Activated effector memory CD4-positive, alpha-beta T cell treated with Interleukin-2 at 50 U/mL for 16 hours (primary cell): ENCODE measurements at regions not wholly inside any gene's neighbourhood (a gene's known extent, or its start where the extent isn't known, plus 50 kb on each side); places are given as distances from the start of the nearest gene placed in this dataset.

Experiments used
- DNase-seq: peaks from one replicate; pipeline ENCODE4 v3.0.0-alpha.2; 2020

DNA sequence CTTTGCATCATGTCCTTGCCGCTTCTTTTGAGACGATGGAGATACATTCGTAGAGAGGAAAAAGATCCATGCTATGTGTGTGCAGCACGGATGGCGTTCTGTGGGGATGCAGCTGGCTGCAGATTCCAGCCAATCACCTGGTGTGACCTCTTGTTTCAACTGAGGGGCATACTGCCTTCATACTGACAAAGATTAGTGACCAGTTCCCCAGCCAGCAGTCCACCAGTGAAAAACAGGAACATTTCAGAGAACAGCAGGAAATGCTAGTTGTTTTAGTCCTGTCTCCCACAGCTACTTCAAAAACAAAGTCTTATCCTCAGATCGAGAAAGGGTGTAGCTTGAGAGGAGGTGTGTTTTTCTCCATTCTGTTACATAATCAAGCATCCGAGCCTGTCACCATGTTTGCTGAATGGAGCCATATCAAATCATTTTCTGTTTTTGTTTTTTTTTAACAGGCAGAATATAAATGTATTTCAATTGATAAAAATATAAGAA is 255.7 kb upstream of the FMN2 start:
- DNase-seq: no peak

- DNase-seq: no peak
Measured at GRCh38 chr1:239840336-239840735, 251.3 kb upstream of the FMN2 start.

DNA sequence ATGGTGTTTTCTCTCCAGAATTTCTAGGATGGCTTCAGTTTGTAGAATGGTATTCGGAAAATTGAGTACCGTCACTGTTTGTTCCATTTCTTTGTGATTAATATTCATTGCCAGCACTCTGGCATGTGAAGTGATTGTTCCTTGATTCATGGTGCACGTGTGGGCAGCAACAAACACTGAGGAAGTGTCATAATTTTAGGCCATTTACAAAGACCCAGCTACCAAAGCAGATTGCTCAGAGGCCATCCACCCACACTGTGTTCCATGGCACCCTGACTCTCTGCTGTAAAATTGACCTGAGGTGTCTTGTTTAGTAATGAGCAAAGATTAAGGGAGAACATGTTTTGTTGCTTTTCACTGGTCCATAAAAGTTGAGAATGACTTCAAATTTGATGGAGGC is 250.9 kb upstream of the FMN2 start:
- DNase-seq: no peak

DNA sequence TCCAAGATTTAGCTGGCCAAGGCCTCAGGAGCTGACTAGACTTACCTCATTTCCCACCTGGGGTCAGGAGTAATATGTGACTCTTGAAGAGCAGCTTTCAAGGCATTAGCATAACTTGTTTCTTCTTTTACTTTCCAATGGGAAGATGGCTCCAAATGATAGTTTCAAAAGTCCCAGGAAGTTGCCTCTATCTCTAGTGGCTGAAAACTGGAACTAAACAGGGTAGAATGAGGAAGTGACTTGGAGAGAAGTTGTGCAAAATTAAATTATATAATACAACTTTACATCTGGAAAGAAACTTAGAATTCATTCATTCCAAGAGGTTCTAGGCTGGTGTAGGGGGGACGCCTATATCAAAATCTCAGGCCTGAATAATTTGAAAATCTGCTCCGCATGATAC is 250.1 kb upstream of the FMN2 start:
- DNase-seq: no peak

DNA sequence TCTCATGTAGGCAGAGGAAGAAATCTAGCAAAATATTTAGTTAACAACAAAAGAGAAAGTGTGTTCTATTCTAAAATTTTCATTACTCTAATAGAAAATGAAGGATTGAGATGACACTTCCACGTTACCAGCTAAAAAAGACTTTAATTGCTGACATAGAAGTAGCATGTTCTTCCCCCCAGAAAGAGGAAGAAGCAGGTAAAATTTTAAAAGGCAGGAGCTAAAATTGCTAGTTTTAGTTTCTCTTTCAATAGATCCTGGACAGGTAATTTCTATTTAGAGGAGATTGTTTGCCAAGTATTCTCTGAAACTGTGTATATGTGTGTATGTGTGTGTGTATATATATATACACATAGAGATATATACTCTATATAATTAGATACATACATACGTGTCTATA is 248.1 kb upstream of the FMN2 start:
- DNase-seq: no peak

GRCh38 chr1:239844833-239845232 is 246.8 kb upstream of the FMN2 start:
- DNase-seq: no peak

- DNase-seq: no peak
Measured at GRCh38 chr1:239854922-239855321, 236.8 kb upstream of the FMN2 start.

GRCh38 chr1:239856067-239856466 is 235.6 kb upstream of the FMN2 start:
- DNase-seq: no peak

GRCh38 chr1:239856924-239857323 is 234.8 kb upstream of the FMN2 start:
- no peak for DNase-seq

DNA sequence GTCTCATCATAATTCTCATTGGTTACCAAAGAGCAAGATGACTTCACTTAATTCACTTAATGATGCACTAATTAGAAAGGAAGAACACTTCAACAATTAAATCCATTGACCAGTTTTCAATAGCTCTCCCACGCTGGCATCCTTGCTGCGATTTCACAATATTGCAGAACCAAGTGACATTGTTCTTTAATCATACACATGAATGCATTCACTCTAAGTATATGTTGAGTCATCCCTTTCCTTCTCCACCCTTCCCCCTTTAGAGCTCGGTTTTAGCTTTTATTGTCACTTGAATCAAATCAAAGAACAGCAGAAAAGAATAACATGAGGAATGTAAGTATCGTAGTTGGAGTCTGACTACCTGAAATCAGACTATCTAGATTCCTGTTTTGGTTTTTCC is 233.6 kb upstream of the FMN2 start:
- DNase-seq: no peak

- no peak for DNase-seq
Measured at GRCh38 chr1:239858529-239858928, 233.2 kb upstream of the FMN2 start.

DNA sequence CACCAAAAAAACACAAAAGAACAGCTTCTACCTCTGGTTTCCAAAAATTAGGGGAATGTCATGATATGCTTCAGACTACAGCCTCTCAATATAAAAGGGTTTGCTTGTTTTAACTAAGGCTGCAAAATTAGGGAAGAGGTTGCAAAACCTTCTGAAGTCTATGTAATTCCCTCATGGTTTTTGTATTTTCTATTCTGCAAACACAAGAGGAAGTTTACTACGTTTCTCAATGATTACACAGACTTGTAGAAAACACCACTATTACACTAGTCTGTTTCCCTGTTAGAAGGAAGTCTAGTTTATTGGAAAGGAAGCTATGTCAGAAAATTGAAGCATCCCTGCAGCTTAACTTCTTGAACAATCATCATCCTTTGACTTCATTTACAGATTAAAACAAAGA is 229.7 kb upstream of the FMN2 start:
- DNase-seq: no peak

DNA sequence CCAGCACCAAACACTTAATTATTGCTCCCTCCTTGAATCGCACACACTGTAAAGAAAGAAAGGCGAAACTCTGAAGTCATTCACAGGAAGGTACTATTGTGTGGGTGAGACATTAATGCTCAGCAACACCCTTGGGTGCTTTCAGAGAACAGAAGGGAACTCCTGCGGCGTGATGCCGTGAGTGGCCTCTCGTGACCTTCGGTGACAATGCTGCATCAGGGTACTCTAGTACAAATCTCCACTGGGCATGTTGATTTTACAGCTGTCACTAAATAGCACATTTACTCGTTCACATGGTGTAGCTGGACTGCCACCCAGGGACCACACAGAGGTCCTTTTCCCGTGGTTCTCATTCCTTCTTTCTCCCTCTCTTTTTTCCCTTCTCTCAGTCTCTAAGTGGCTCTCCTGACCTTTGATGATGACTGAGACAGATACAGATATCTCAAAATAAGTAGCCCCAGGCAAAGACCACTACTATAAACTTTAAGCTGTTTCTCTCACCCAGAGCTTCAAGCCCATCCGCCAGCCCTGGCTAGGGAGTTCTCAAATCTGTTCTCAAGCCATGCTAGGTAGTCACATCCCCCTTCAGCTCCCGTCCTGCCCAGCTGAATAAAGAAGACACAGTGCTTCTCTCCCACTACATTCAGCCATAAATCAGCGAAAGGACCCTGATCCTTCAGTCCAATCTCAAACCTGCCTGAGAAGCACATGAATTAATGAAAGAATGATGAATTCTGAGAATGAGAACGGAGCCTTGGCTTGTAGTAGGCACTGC is 223.4 kb upstream of the FMN2 start:
- DNase-seq: no peak

- no peak for DNase-seq
Measured at GRCh38 chr1:239870194-239870593, 221.5 kb upstream of the FMN2 start.

DNA sequence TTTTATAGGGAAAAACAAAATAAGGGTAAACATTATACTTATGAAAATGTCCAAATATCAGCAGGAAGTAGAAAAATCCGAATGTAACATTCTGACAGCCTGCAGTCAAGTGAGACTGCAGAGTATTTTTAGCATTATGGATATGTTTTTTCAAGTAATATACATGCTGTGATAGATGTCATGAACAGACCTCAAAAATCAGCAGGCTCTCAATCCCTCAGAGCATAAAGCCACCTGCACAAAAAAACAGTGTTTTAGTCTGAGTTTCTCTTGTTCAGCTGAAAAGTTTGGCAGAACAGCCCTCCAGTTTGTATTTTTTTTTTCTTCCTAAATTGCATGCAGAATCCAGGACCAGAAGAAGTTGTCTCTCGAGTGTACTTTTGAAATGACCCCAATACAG is 219.1 kb upstream of the FMN2 start:
- DNase-seq: no peak

DNA sequence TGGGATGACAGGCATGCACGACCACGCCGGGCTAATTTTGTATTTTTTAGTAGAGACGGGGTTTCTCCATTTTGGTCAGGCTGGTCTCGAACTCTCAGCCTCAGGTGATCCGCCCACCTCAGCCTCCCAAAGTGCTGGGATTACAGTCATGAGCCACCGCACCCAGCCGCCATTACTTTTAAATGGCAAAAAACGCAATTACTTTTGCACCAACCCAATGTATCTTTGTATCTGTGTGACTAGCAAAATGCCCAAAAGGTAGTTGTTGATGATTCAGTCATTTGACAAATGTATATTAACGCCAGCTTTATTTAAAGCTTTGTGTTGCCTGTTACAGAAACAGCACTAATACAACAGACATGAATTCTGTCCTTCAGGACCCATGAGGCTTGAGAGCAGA is 216.9 kb upstream of the FMN2 start:
- no peak for DNase-seq

DNA sequence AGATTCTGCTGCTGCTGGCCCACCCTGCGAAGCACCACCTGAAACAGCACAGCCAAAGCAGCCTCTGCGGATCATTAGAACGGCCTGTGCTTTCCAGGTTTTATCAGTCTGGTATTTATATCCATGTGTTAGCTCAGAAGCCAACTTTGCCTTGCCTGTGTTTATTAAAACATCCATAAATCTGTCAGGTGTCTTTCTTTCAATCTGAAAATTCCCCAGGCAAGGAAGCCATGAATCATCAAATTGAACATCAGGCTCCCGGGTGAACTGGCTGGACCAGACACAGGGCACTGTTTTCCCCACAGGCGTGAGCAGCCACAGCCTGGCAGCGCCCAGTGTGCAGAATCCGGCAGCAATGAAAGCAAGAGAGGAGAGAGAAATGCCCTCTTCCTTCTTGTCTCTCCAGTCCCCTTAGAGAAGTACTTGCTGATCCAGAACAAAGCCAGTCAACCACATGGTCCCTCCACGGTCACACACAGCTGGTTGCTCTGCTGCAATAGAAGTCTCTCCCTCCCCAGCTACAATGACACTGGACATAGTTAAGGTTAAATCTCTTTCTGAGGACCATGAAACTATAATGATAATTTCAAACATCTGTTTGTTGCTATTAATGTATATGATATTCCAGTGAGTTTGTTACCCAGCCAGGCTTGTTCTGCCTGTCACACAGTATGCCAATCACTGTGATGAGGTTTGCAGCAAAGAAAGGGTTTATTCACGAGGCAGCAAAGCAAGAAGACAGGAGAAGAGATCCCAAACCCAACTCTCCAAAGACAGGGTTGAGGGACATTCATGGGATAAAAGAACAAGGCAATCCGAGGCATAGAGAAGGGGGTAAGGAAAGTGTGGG is 212.1 kb upstream of the FMN2 start:
- no peak for DNase-seq

GRCh38 chr1:239882967-239883366 is 208.7 kb upstream of the FMN2 start:
- no peak for DNase-seq

DNA sequence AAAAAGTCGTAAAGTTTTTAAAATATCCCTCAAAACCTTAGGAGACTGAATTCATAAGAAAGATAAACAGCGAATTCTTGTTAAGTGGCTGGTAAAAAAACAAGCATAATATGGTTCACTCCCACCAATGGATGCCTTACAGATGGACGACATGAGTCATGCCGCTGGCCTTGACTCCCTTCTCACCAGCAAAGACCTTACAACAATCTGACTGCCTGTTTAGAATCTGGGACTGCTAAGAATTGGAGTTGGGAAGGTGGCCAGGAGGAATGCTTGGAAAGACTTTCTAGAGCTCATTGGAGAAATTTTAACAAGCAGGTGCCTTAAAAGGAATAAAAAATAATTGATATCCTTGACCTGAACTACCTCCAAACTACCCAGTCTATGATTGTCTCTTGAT is 206.9 kb upstream of the FMN2 start:
- no peak for DNase-seq

DNA sequence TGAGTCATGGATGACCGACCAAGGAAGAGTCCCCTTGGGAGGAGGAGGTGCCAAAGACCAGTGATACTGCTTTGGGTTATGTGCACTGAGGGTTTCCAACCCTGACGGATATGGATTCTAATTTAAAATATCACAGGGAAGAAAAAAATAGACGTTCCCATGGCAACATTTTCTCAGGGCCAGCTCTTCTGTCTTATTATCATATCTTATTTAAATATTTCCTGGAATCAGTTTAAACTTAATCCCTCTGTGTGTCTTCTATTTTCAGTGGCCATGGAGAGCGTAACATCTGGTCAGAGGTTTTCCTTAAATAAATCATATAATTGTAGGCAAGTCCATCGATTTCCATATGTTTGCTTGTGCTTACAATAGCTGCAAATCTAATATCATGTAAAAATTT is 205.4 kb upstream of the FMN2 start:
- DNase-seq: no peak

DNA sequence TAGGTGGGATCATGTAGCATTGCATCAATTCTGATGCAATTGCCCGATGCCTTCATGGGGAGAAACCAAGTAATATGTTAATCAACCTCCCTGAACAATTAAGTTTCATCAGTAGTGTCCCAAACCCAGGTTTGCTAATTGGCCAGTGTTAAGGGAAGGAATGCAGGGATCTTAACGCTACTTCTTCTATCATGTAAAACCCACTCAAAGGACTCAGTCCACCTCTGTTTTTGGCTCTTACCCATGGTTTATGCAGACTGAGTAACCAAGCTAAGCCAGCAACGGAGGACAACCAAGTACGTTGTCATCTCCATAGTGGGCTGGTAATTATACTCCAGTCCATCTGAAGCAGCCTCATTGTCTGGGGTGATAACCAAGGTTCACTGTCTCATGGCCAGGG is 203.0 kb upstream of the FMN2 start:
- DNase-seq: no peak

DNA sequence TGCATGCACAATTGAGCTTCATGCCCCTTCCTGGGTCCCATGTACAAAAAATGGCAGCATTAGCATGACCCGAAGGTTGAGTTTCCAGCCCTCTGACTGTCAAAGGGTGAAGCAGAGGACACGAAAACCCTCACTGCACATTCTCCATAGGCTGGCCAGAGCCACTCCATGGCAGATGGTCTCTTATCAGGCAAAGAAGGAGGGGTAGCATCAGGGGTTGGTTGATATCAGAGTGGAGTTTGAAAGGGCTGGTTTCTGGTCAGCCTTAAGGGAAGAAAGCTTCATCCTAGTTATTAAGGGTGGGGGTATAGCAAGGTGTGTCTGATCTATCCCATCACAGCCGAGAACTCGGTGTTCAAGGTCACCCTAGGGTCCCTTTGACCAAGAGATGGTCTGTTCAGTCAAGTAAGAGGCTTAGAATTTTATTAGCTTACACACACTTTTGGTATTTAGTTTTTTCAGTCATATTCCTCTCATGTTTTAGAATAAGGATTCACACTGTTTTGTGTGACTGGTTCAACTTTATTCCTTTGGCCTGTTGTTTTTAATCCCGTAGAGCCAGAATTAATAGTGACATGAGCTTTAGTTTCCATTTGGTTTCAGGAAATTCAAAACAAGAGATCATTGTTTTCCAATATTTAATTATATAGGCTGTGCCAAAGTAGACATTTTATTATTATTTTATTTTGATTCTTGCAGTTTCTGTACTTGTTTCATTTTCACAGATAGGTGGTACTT is 199.9 kb upstream of the FMN2 start:
- no peak for DNase-seq

GRCh38 chr1:239892602-239893001 is 199.1 kb upstream of the FMN2 start:
- no peak for DNase-seq
